HCT116 (cell line): ENCODE measurements at regions not wholly inside any gene's neighbourhood (a gene's known extent, or its start where the extent isn't known, plus 50 kb on each side); places are given as distances from the start of the nearest gene placed in this dataset.

Experiments
- ATAC-seq: fragments of 200-7000 bp; cut with Tn5 transposase; 2 replicates; pipeline ENCODE4 v1.9.1; 2020; ENCODE audit warnings: mild to moderate bottlenecking, moderate library complexity
- BruUV-seq: library from RNA; stranded (reverse); fragments of 400-500 nt; replicated peaks from 2 replicates; lab custom pipeline; 2021; lab: Mats Ljungman, UMichigan
- CTCF ChIA-PET: fragments of 300-600 bp; sonication (Branson Sonifier 250); formaldehyde crosslinking; loops from one replicate; lab custom pipeline; 2021; ENCODE audit warnings: antibody characterized with exemption; lab: Charles Lee
- POLR2A ChIA-PET: fragments of 300-600, 350-600 bp; sonication (Branson Sonifier 250); formaldehyde crosslinking; loops from one replicate; lab custom pipeline; 2021; ENCODE audit warnings: antibody characterized with exemption; lab: Charles Lee
- RAD21 ChIA-PET, 2 experiments: fragments of 300-600 bp; sonication (Branson Sonifier 250); formaldehyde crosslinking; loops; one replicate each; lab custom pipeline; 2023; ENCODE audit warnings: low total read pairs in 2 of 2; ENCODE audit not compliant: uncharacterized antibody in 2 of 2, unreplicated experiment in 2 of 2, low non-redundant PET in 1 of 2; lab: Charles Lee
- DNase-seq: peaks from one replicate; pipeline ENCODE4 v3.0.0-alpha.2; 2010; ENCODE audit warnings: low read depth, low spot score
- H2AFZ ChIP-seq: fragments of 200-600 bp; shearing (Covaris generic), sonication (generic); 2 replicates; pipeline ENCODE4 v1.6.1; 2017; ENCODE audit warnings: low read depth, mixed run types, mixed read lengths, antibody characterized with exemption, low read length; ENCODE audit not compliant: poor library complexity, severe bottlenecking
- H3K27ac ChIP-seq: 2 replicates; pipeline ENCODE4 v1.5.1; 2012; ENCODE audit warnings: low read depth, low read length
- H3K27me3 ChIP-seq: fragments of 200-600 bp; sonication (generic); 2 replicates; pipeline ENCODE4 v1.6.1; 2016; ENCODE audit warnings: mixed run types, low read length, mixed read lengths; ENCODE audit not compliant: insufficient read depth
- H3K36me3 ChIP-seq, 2 experiments: fragments of 200-500 bp in 1 of 2; fragments of 200-600 bp in 1 of 2; sonication (Bioruptor generic) in 1 of 2; sonication (generic) in 1 of 2; 2 replicates each; pipeline versions ENCODE4 v1.5.1 to v1.6.1; 2014 to 2016; ENCODE audit warnings: low read length in 2 of 2, inconsistent platforms in 1 of 2, mixed read lengths in 1 of 2, mixed run types in 1 of 2; ENCODE audit not compliant: insufficient read depth in 2 of 2, control insufficient read depth in 1 of 2
- H3K4me1 ChIP-seq, 2 experiments: fragments of 200-600 bp in 1 of 2; sonication (generic) in 1 of 2; 2 replicates each; pipeline versions ENCODE4 v1.5.1 to v1.6.1; 2012 to 2017; ENCODE audit warnings: low read length in 2 of 2, inconsistent platforms in 1 of 2, mild to moderate bottlenecking in 1 of 2, mixed read lengths in 1 of 2, mixed run types in 1 of 2, moderate library complexity in 1 of 2; ENCODE audit not compliant: insufficient read depth in 2 of 2, control insufficient read depth in 1 of 2
- H3K4me2 ChIP-seq: fragments of 200-600 bp; sonication (generic); 2 replicates; pipeline ENCODE4 v1.6.1; 2017; ENCODE audit warnings: mixed run types, low read length, mixed read lengths
- H3K4me3 ChIP-seq, 2 experiments: fragments of 200-600 bp in 1 of 2; sonication (generic) in 1 of 2; replicated peaks in 1 of 2; 2 replicates each; pipeline ENCODE4 v1.5.1; 2011 to 2016; ENCODE audit warnings: low read length in 2 of 2, control low read depth in 1 of 2, low read depth in 1 of 2, mild to moderate bottlenecking in 1 of 2, mixed read lengths in 1 of 2, mixed run types in 1 of 2
- H3K79me2 ChIP-seq: fragments of 200-600 bp; sonication (generic); 2 replicates; pipeline ENCODE4 v1.6.1; 2017; ENCODE audit warnings: mild to moderate bottlenecking, mixed run types, low read length, moderate library complexity, mixed read lengths; ENCODE audit not compliant: insufficient read depth
- H3K9ac ChIP-seq: fragments of 200-600 bp; sonication (generic); 2 replicates; pipeline ENCODE4 v1.6.1; 2016; ENCODE audit warnings: low read length, mixed read lengths
- H3K9me2 ChIP-seq: fragments of 200-600 bp; sonication (generic), shearing (Covaris generic); 2 replicates; pipeline ENCODE4 v1.6.1; 2017; ENCODE audit warnings: mixed run types, mild to moderate bottlenecking, moderate library complexity; ENCODE audit not compliant: insufficient read depth
- H3K9me3 ChIP-seq, 2 experiments: fragments of 200-500 bp in 1 of 2; fragments of 200-600 bp in 1 of 2; sonication (Bioruptor generic) in 1 of 2; sonication (generic) in 1 of 2; 2 replicates each; pipeline ENCODE4 v1.6.1; 2014 to 2017; ENCODE audit warnings: low read length in 2 of 2, mixed read lengths in 2 of 2, inconsistent platforms in 1 of 2, low read depth in 1 of 2, mild to moderate bottlenecking in 1 of 2, mixed run types in 1 of 2, moderate library complexity in 1 of 2; ENCODE audit not compliant: control insufficient read depth in 1 of 2, insufficient read depth in 1 of 2
- H4K20me1 ChIP-seq: fragments of 200-600 bp; sonication (generic), shearing (Covaris generic); 2 replicates; pipeline ENCODE4 v1.6.1; 2017; ENCODE audit warnings: mixed run types, mild to moderate bottlenecking, moderate library complexity; ENCODE audit not compliant: insufficient read depth
- ATF3 ChIP-seq: IDR thresholded peaks from 2 replicates; pipeline ENCODE4 v1.6.1; 2012
- CBX3 ChIP-seq: IDR thresholded peaks from 2 replicates; pipeline ENCODE4 v1.6.1; 2012; ENCODE audit warnings: low read depth
- CTCF ChIP-seq, 3 experiments: fragments of 200-600 bp in 1 of 3; sonication (generic) in 1 of 3; IDR thresholded peaks in 2 of 3; conservative IDR thresholded peaks in 1 of 3; 2 replicates each; pipeline ENCODE4 v1.5.1; 2012 to 2017; ENCODE audit warnings: low read depth in 2 of 3, low read length in 2 of 3, antibody characterized with exemption in 1 of 3, borderline replicate concordance in 1 of 3, control low read depth in 1 of 3, mild to moderate bottlenecking in 1 of 3, mixed read lengths in 1 of 3, mixed run types in 1 of 3, moderate library complexity in 1 of 3; ENCODE audit not compliant: insufficient read depth in 1 of 3
- EGR1 ChIP-seq: IDR thresholded peaks from 2 replicates; pipeline ENCODE4 v1.6.1; 2012; ENCODE audit warnings: low read depth
- ELF1 ChIP-seq: IDR thresholded peaks from 2 replicates; pipeline ENCODE4 v1.6.1; 2012; ENCODE audit warnings: low read depth, borderline replicate concordance
- EZH2phosphoT487 ChIP-seq: fragments of 200-600 bp; IDR thresholded peaks from 2 replicates; pipeline ENCODE4 v1.6.1; 2018; ENCODE audit warnings: antibody characterized with exemption, borderline replicate concordance
- FOSL1 ChIP-seq: IDR thresholded peaks from 2 replicates; pipeline ENCODE4 v1.6.1; 2012; ENCODE audit warnings: low read depth
- JUND ChIP-seq: IDR thresholded peaks from 2 replicates; pipeline ENCODE4 v1.6.1; 2012
- MAX ChIP-seq: IDR thresholded peaks from 2 replicates; pipeline ENCODE4 v1.6.1; 2012
- POLR2A ChIP-seq: IDR thresholded peaks from 2 replicates; pipeline ENCODE4 v1.7.0; 2011; ENCODE audit warnings: borderline replicate concordance; ENCODE audit not compliant: insufficient read depth, insufficient read length; ENCODE audit errors: extremely low read depth
- REST ChIP-seq: IDR thresholded peaks from 2 replicates; pipeline ENCODE4 v1.6.1; 2012; ENCODE audit warnings: low read depth
- SP1 ChIP-seq: IDR thresholded peaks from 2 replicates; pipeline ENCODE4 v1.6.1; 2012; ENCODE audit warnings: low read depth
- ZBTB33 ChIP-seq: IDR thresholded peaks from 2 replicates; pipeline ENCODE4 v1.6.1; 2011; ENCODE audit warnings: mild to moderate bottlenecking, low read length, moderate library complexity; ENCODE audit not compliant: insufficient replicate concordance; ENCODE audit errors: extremely low read depth
- ZNF274 ChIP-seq: fragments of 200-500 bp; sonication (Bioruptor generic); IDR thresholded peaks from 2 replicates; pipeline ENCODE4 v1.6.1; 2014; ENCODE audit warnings: mild to moderate bottlenecking, low read depth, low read length, inconsistent platforms
- intact Hi-C: fragments of 100-400 bp; cut with micrococcal nuclease; formaldehyde crosslinking; loops from 2 replicates; pipeline ENCODE4 v1.10.0; 2022

GRCh38 chr6:102493485-102493884 is 1100.0 kb downstream of the GRIK2 start:
- ATAC-seq, result no peak
- RAD21 ChIA-PET, result no interaction called here
- BruUV-seq, result no TSS peak

GRCh38 chr6:102488729-102489128 is 1095.2 kb downstream of the GRIK2 start:
- no peak for TF ChIP-seq EGR1
- no peak for TF ChIP-seq REST
- TF ChIP-seq POLR2A, result no peak
- TF ChIP-seq JUND, result no peak
- TF ChIP-seq FOSL1, result no peak
- TF ChIP-seq MAX, result no peak
- TF ChIP-seq EZH2phosphoT487, result no peak
- TF ChIP-seq ZBTB33, result no peak
- no peak for TF ChIP-seq CTCF (IDR thresholded peaks at IDR 0.05 in 2 of 3, conservative IDR thresholded peaks at IDR 0.05 in 1 of 3; ENCODE audit: borderline replicate concordance in 1 of 3, insufficient read depth in 1 of 3, low read depth in 2 of 3, low read length in 2 of 3)

More at GRCh38 chr6:102493485-102493884, 1100.0 kb downstream of the GRIK2 start:
- no peaks in the 10 kb centered on the region for H3K27me3 ChIP-seq
- TF ChIP-seq SP1 (no peak), ELF1 (no peak), ZNF274 (no peak), CBX3 (no peak), ATF3 (no peak)
- no peaks in the 10 kb centered on the region for H3K9me2 ChIP-seq
- no peaks in the 10 kb centered on the region for H3K9me3 ChIP-seq
- POLR2A ChIA-PET, result no interaction called here
- intact Hi-C loops, result no loop called here
- H3K4me3 ChIP-seq, result no peak overlapping the region
- H3K36me3 ChIP-seq, result no peaks in the 10 kb centered on the region
- no peak overlapping the region for H3K4me2 ChIP-seq
- H3K4me1 ChIP-seq, result no peaks in the 10 kb centered on the region
- no peaks in the 10 kb centered on the region for H3K79me2 ChIP-seq
- no peaks in the 10 kb centered on the region for H4K20me1 ChIP-seq
- no peak overlapping the region for H3K9ac ChIP-seq
- CTCF ChIA-PET, result no interaction called here
- DNase-seq, result no peak
- no peak overlapping the region for H3K27ac ChIP-seq
- no peak overlapping the region for H2AFZ ChIP-seq

More at GRCh38 chr6:102488729-102489128, 1095.2 kb downstream of the GRIK2 start:
- Histone ChIP-seq H2AFZ (no peak overlapping the region), H3K9me3 (no peaks in the 10 kb centered on the region), H3K4me2 (no peak overlapping the region), H3K36me3 (no peaks in the 10 kb centered on the region), H3K27ac (no peak overlapping the region), H3K27me3 (no peaks in the 10 kb centered on the region), H3K4me3 (no peak overlapping the region), H4K20me1 (no peaks in the 10 kb centered on the region), H3K9me2 (no peaks in the 10 kb centered on the region; the same call in 1 of the 2 replicates), H3K79me2 (no peaks in the 10 kb centered on the region), H3K9ac (no peak overlapping the region), H3K4me1 (no peaks in the 10 kb centered on the region)
- DNase-seq (no peak), ATAC-seq (no peak)
- BruUV-seq, result no TSS peak
- RAD21 ChIA-PET, result no interaction called here
- intact Hi-C loops, result no loop called here
- POLR2A ChIA-PET, result no interaction called here
- CTCF ChIA-PET, result no interaction called here
